ENCODE measurements at regions not wholly inside any gene's neighbourhood (a gene's known extent, or its start where the extent isn't known, plus 50 kb on each side); places are given as distances from the start of the nearest gene placed in this dataset.

- TF ChIP-seq CTCF (IDR thresholded peaks at IDR 0.05; ENCODE audit: insufficient read depth, low read length), result no peak
- TF ChIP-seq POLR2AphosphoS5 (IDR thresholded peaks at IDR 0.05; ENCODE audit: low read depth), result no peak
- no peak for TF ChIP-seq REST (IDR thresholded peaks at IDR 0.05; ENCODE audit: insufficient replicate concordance, low read depth)
- no peak for TF ChIP-seq GABPA (IDR thresholded peaks at IDR 0.05; ENCODE audit: low read depth)
- no peak for TF ChIP-seq SPI1 (IDR thresholded peaks at IDR 0.05; ENCODE audit: borderline replicate concordance, low read depth)
Measured at GRCh38 chr14:97230051-97230450, 432.9 kb downstream of the VRK1 start.
